ENCODE measurements at regions not wholly inside any gene's neighbourhood (a gene's known extent, or its start where the extent isn't known, plus 50 kb on each side); places are given as distances from the start of the nearest gene placed in this dataset.

- DNase-seq (ENCODE audit: extremely low read depth in 1 of 2, low read depth in 1 of 2): no peak
Observed at GRCh38 chr11:115670538-115671205, 166.5 kb upstream of the CADM1 start.

DNA sequence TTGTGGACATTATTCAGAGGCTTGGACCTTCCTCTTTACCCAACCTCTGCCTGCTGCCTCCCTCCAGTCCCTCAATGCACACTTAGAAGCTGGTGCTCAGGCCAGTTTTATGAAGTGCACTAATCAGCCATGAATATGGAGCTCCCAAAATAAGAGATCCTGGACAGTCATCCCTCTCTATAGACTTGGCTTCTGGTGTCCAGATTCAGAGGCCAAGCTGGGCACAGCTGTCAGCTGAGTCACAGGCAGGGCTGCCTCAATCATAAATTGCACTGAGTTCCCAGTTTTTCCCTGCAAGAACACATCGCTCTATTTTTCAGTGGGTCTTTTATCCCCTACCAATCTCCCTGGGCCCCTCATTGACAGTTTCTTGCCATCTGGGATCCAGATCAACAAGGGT, 161.7 kb upstream of the CADM1 start:
- DNase-seq (ENCODE audit: extremely low read depth in 1 of 2, low read depth in 1 of 2): no peak

- no peak for DNase-seq (ENCODE audit: extremely low read depth in 1 of 2, low read depth in 1 of 2)
Observed at GRCh38 chr11:115665175-115665821, 161.1 kb upstream of the CADM1 start.

GRCh38 chr11:115664313-115664712, 160.1 kb upstream of the CADM1 start:
- DNase-seq (ENCODE audit: extremely low read depth in 1 of 2, low read depth in 1 of 2): no peak

DNA sequence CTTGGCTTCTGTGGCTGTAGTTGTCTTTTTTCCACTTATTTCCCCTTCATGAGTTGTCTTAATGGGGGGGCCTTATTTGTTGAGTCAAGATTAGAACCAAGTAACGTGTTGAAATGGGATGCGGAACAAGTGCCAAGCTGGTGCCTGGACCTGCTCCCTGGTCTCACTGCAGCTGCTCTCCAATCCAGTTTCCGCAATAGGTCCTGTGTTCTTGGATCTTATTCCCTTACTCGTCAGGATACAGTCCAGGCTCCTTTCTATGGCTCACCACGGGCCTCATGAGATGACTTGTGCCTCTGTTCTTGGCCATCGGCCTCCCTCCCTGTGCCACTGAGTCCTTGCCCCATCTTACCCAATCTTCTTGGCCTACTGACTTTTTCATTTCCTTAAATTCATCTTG, 159.6 kb upstream of the CADM1 start:
- no peak for DNase-seq (ENCODE audit: extremely low read depth in 1 of 2, low read depth in 1 of 2)

DNA sequence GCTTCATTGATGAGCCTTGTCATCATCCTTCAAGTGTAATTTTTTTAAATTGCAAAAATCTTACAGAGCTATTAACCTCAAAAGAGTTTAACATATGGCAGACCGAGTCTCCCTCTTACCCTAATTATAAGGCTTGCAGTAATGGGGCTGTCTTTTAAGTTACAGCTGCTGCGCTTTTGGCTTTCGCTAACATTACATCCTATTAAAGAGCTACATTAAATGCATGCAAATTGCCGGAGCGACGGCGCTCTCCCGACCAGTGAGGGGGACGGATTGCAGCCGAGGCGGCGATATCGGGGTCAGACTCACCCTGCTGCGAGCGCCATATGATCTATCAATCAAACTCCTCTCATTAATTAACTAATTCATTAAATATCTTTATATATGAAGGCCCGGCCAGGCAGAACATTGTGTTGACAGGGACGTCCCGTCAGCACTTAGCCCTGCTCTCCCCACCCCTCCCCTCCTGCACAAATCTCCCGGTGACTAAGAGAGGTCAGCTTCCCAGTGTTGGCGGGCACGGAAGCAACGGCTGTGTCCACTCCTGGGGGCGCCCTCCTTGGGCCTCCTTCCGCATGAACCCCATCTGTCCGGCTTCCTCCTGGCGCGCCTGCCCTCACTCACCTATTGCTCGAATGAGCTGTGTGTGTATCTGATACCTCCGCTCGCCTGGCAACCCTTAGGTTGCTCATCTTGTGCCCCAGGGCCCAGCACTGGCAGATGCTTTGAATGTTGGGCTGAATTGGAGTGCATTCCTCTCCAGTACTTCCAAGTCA, 156.0 kb upstream of the CADM1 start:
- no peak for DNase-seq (ENCODE audit: extremely low read depth in 1 of 2, low read depth in 1 of 2)

DNA sequence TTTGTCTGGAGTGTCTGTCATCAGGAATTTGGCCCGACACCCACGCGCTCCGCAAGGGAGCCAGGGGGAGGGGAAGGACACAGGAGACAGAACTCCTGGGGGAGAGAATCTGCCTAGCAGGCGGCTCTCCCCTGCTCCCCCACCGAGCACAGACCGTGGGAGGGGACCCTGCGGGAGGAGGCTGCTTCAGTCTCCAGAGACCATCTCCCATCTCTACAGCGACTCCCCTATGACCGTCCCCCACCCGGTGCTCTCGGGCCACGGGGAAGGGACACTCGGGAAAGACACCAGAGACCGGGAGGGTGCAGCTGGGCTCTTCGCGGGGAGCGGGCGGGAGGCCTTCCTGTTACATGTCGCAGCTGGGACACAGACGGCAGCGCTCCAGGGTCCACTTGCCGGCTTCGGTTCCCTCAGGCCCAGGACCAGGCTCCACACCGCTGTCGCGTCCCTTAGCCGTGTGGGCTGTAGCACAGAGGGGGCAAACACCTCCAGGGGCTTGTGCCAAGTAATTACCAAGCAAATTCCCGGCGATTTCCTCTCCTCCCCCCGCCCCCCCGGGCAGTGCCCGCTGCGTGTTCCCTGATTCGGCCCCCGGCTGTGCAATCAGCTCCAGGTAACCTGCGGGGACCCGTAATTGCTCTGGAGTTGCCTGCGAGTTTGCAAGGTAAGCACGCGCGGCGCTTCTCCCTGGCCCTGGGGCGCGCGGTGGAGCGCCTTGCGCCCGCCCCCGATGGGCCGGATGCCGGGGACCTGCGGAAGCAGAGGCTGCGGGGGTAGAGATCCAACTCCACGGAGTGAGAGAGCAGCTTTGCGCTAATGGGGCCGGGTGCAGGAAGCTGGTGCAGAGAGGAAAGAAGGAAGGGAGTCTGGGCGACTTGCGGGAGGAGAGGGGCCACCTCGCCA, 155.1 kb upstream of the CADM1 start:
- DNase-seq (ENCODE audit: extremely low read depth in 1 of 2, low read depth in 1 of 2): no peak

DNA sequence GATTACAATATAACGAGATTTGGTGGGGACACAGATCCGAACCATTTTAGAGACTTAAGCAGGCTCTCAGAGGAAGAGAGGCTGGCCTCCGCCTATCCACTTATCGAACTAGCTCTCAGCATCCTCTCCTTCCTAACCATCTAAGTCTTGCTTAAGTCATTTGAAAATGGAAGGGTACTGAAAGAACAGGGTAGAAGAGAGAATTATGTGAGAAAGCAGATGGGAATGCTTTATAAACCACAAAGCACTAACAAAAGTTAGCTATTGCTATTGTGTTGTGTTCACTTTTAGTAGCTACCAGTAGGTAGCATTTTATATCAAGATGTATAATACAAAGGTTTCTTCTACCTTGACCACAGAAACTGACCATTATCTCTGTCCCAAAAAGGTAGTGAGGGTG, 153.4 kb upstream of the CADM1 start:
- DNase-seq (ENCODE audit: extremely low read depth in 1 of 2, low read depth in 1 of 2): no peak

DNA sequence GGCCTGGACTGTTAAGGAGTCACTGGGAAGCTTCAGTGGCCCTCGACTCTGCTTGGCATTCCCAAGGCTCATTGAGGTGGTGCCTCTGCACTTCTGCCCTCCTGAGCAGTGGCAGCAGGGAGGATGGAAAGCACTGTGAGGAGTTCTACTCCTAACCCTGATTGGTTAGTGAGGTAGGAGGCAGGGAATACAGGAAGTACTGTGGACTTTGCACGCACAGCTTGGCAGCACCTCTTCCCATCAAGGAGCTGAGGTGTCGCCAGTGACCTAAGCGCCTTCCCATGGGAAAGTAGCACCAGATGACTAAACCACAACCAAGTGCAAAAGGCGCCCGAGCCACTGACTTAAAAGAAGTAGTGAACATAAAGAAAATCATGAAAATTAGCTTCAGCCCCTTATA, 152.5 kb upstream of the CADM1 start:
- no peak for DNase-seq (ENCODE audit: extremely low read depth in 1 of 2, low read depth in 1 of 2)

- no peak for DNase-seq (ENCODE audit: extremely low read depth in 1 of 2, low read depth in 1 of 2)
Observed at GRCh38 chr11:115656041-115656440, 151.8 kb upstream of the CADM1 start.

GRCh38 chr11:115654792-115655191, 150.6 kb upstream of the CADM1 start:
- no peak for DNase-seq (ENCODE audit: extremely low read depth in 1 of 2, low read depth in 1 of 2)

- no peak for DNase-seq (ENCODE audit: extremely low read depth in 1 of 2, low read depth in 1 of 2)
Observed at GRCh38 chr11:115653926-115654325, 149.7 kb upstream of the CADM1 start.

DNA sequence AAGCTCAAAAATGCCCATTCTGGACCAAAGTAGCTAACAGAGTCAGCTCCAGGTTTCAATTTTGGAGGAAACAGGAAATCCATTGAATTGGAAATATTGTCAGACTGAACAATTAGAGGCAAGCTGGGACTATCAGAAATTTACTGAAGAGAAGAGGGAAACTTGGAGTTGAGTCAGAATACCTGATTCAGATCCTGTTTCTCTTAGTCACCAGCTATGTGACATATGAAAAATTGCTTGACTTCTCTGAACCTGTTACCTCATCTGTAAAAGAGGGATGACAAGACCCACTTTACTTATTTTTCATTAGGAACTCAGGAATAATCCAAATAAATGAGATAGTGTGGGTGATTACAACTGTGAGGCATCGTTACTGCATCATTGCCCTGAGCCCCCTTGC, 148.9 kb upstream of the CADM1 start:
- no peak for DNase-seq (ENCODE audit: extremely low read depth in 1 of 2, low read depth in 1 of 2)

DNA sequence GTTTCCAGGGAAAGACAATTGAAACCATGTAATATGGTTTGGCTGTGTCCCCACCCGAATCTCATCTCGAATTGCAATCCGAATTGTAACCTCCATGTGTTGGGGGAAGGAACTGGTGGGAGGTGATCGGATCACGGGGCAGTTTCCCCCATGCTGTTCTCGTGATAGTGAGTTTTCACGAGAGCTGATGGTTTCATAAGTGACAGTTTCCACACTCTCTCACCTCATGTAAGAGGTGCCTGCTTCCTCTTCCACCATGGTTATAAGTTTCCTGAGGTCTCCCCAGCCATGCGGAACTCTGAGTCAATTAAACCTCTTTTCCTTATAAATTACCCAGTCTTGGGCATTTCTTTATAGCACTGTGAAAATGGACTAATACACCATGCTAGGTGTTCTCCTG, 148.3 kb upstream of the CADM1 start:
- DNase-seq (ENCODE audit: extremely low read depth in 1 of 2, low read depth in 1 of 2): no peak

- no peak for DNase-seq (ENCODE audit: extremely low read depth in 1 of 2, low read depth in 1 of 2)
Observed at GRCh38 chr11:115652094-115652493, 147.9 kb upstream of the CADM1 start.

DNA sequence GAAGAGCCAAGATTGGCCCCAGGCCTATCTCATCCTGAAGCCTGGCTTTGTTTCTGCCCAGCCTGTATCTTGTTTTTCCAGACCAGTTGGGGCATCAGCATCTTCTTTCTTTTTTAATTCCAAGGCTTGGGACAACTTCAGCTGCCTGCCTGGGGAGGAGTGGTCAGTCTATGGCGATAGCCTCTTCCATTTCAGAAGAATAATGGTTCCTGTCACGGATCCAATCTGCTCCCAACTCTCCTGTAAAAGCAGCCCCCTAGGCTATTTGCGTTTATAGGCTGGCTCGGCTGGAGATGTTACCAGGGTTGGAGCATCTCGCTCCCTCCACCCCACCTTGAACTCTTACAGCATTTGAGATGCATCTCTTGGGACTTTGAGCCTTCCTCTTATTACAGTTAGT, 145.2 kb upstream of the CADM1 start:
- DNase-seq (ENCODE audit: extremely low read depth in 1 of 2, low read depth in 1 of 2): no peak

GRCh38 chr11:115645631-115646317, 141.6 kb upstream of the CADM1 start:
- no peak for DNase-seq (ENCODE audit: extremely low read depth in 1 of 2, low read depth in 1 of 2)

DNA sequence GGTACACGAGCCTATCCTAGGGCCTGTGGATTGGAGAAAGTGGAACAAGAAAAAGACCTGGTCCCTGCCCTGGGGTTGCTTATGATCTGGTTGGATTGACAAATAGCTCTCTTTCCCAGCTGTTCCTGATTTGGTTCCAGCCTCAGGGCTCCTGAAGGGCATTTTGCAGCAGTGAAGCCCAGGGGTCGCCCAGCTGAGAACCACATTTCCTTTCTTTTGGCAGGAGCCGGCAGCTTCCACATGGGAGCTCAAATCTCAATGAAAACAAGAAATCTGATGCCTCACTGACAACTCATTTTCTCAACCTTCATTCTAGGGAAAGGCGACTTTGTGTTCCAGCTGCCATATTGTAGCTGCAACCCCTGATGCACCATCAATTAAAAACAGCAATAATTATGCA, 140.6 kb upstream of the CADM1 start:
- DNase-seq (ENCODE audit: extremely low read depth in 1 of 2, low read depth in 1 of 2): no peak

DNA sequence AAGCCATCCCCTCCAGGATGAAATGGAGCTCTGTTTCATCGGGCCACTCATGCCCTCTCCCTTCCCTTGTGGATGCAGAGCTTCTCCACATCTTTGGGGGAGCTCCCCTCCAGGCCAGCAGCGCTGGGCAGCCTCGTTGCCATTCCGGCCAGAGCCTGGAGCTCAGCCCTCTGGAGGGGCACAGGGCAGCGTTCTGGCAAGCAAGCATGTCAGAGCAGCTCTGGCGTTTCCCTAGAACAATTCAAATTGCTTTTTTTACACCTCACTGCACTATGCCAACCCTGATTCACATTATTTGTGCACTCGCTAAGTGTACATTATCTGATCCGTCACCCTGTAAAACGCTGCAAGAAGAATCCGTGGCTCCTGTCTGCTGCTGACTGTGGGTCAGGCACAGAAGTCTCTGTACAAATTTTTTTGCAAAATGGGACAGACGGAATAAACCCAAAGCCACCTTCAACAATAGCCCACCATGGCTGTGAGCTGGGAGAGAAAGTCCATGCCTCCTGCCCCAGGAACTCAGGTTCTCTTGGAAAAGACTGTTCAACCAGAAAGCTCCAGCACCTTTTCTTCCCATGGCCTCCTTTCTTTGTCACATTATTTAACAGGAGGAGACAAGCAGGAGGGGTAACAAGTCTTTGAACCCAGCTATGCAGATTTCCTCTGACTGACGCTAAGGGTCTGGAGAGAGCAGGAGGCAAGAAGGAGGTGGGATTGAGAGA, 139.5 kb upstream of the CADM1 start:
- DNase-seq (ENCODE audit: extremely low read depth in 1 of 2, low read depth in 1 of 2): no peak

DNA sequence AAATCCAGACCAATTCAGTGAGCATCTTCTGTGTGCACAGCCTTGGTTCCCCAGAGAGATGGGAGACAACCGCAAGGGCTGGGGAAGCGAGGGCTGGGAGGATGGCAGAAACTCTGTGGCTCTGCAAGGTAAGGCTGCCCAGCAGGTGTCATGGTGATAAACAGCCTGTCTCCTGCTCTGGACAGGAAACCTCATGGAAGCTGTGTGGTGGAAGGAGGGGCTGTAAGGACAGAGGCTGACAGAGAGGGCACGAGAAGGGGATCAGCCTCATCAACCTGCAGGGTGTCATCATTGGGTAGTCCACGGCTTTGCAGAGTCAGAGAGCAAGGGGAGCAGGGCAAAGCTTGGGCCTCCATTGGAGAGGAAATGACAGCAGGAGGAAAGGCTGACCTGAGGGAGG, 138.4 kb upstream of the CADM1 start:
- no peak for DNase-seq (ENCODE audit: extremely low read depth in 1 of 2, low read depth in 1 of 2)

Measured in activated CD8-positive, alpha-beta memory T cell treated with anti-CD3 and anti-CD28 coated beads for 1 hour (primary cell).